Activated T-cell treated with anti-CD3 and anti-CD28 coated beads for 24 hours (primary cell): ENCODE measurements at regions not wholly inside any gene's neighbourhood (a gene's known extent, or its start where the extent isn't known, plus 50 kb on each side); places are given as distances from the start of the nearest gene placed in this dataset.
"Not testable (repeated sequence)": the region's sequence is repeated elsewhere in the genome, so short reads cannot be mapped to it uniquely, and the experiment has no call there.

ENCODE experiments used
- DNase-seq: peaks from one replicate; pipeline ENCODE4 v3.0.0-alpha.2; 2020; ENCODE audit warnings: low read depth

- not testable (repeated sequence) for DNase-seq
Observed at GRCh38 chr7:16266470-16266869, 154.9 kb downstream of the CRPPA start.

DNA sequence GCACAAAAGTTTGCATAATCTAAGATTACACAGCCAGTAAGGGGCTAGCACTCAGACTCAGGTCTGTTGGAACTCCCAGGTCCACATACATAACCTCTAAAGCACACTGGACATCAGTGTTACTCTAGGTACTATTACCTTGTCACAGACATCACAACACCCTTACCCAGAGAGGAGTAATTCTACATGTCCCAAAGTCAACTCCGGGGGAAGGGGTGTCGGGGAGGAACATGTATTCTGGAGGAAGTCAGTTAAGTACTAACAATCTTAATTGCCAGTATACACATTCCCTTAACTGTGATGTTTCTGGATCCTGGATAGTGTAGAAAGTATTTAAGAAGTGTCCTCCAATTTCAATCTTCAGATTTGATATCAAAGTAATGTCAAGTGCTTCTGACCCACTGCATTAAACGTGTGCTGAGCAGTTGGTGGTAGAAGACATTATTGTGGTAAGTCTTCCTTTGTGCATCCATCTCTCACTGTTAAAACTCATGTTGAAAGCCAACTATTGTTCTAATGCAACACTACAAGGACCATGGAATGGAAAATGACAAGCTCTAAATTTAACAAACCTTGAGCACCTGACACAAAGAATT is 155.4 kb downstream of the CRPPA start:
- no peak for DNase-seq

GRCh38 chr7:16264823-16265804 is 156.2 kb downstream of the CRPPA start:
- DNase-seq: no peak

GRCh38 chr7:16264036-16264819 is 157.1 kb downstream of the CRPPA start:
- DNase-seq: no peak

- not testable (repeated sequence) for DNase-seq
Observed at GRCh38 chr7:16263377-16263776, 158.0 kb downstream of the CRPPA start.

DNA sequence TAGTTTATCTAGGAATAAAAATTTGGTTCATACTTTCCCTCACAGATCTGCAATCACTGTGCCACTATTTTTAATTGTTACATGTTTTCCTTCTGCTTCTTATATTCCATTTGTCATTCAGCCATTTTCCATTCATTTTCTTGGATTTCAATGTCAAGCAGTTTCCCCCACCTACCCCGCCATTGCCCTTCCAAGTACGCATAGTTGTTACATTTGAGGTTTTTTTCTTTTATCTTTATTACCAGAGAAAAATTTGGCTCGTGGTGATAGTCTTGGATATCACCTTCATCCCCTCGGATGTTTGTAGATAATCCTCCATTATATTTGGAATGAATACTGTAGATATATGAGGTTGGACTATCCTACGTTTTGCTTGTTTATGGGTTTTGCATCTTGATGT is 159.7 kb downstream of the CRPPA start:
- no peak for DNase-seq

- no peak for DNase-seq
Observed at GRCh38 chr7:16261100-16261499, 160.2 kb downstream of the CRPPA start.

- DNase-seq: no peak
Observed at GRCh38 chr7:16260236-16260728, 161.1 kb downstream of the CRPPA start.

GRCh38 chr7:16256419-16256818 is 164.9 kb downstream of the CRPPA start:
- not testable (repeated sequence) for DNase-seq

DNA sequence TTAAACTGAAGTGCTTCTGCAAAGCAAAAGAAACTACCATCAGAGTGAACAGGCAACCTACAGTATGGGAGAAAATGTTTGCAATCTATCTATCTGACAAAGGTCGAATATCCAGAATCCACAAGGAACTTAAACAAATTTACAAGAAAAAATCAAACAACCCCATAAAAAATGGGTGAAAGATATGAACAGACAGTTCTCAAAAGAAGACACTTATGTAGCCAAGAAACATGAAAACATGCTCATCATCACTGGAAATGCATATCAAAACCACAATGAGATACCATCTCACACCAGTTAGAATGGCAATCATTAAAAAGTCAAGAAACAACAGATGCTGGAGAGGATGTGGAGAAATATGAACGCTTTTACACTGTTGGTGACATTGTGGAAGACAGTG is 165.4 kb downstream of the CRPPA start:
- DNase-seq: not testable (repeated sequence)

GRCh38 chr7:16250655-16251054 is 170.7 kb downstream of the CRPPA start:
- DNase-seq: not testable (repeated sequence)

DNA sequence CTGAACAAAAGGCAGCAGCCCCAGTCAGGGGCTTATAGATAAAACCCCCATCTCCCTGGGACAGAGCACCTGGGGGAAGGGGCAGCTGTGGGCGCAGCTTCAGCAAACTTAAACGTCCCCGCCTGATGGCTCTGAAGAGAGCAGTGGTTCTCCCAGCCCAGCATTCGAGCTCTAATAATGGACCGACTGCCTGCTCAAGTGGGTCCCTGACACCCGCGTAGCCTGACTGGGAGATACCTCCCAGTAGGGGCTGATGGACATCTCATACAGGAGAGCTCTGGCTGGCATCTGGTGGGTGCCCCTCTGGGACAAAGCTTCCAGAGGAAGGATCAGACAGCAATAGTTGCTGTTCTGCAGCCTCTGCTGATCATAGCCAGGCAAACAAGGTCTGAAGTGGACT is 172.1 kb downstream of the CRPPA start:
- DNase-seq: not testable (repeated sequence)

GRCh38 chr7:16248556-16248955 is 172.8 kb downstream of the CRPPA start:
- not testable (repeated sequence) for DNase-seq

DNA sequence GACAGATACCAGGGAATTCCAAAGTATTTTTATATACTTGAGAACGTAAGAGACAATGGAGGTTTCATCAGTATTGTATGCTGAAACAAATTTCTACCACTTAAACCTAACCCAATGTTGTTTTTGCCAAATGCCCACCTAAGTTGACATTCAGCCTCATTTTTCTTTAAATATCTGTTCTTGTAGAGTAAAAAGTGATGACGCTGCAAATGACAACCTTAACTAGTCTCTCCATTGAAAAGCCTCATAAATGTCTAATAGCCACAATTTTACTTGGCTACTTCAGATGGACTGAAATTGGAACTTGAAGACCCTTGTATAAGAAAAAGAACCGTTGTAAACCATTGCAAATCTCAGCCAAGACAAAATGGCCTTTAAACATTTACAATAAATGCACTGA is 176.9 kb downstream of the CRPPA start:
- DNase-seq: no peak

DNA sequence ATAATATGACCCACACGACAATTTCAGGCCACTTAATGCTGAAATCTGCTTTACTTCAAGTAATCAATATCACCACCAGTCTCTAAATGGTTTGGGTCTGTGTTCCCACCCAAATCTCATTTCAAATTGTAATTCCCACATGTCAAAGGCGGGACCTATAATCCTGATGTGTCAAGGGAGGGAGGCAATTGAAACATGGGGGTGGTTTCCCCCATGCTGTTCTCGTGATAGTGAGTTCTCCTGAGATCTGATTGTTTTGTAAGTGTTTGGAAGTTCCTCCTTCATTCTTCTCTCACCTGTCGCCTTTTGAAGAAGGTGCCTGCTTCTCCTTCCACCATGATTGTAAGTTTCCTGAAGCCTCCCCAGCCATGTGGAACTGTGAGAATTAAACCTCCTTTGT is 178.4 kb downstream of the CRPPA start:
- DNase-seq: no peak

DNA sequence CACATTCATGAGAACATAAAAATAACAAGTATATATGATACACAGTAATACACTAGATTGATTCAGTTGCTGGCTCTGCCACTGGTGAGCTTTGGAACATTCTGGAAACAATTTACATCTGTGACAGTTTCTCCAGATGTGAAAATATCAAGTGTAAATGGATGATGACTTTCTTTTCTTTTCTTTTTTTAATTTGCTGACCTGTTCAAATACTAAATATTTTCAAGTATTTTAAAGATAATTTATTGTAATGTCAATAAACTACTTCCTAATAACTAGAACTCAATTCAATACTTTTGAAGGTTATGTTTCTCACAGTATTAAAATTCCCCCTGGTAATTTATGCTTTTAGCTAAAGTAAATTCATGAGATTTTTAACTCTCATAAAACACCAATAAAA is 180.3 kb downstream of the CRPPA start:
- DNase-seq: no peak

- DNase-seq: no peak
Observed at GRCh38 chr7:16236381-16236780, 185.0 kb downstream of the CRPPA start.

DNA sequence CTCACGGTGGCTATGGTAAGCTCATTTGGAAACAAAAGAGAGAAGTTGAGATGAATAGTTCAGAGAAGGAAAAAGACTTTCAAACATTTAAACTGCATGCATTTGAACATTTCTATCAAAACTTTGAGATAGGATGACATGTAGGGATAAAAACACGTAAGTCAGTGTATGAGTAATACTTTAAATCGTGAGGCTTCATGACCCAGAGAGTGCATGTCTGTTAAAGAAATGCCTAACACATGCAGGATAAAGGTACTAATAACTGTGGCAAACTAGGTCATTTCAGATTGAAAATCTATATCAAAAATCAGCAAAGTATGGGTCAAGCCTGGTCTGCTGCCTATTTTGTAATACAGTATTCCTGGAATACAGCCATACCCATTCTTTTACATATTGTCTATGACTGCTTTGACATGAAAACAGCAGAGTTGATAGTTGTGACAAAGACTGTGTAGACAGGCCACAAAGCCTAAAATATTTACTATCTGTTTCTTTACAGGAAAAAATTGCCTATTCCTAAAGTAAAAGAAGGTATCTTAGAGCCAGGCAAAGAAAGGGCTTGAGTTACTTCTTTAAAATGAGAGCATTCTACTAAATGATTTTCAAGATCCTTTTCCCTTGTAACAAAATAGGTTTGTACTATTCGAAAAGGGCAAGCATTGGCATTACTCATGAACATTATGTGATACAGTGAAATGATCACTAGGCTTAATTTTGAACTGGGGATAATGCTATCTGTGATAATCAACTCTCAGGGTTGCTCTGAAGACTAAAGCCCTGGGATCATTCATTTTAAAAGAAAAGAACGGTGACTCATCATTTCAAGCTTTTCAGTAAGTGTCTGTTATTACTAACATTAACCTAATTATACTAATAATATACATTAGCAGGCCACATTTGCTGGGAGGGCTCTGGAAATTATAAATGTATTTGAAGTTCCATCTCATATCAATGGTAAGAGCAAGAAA is 185.9 kb downstream of the CRPPA start:
- DNase-seq: no peak

- no peak for DNase-seq
Observed at GRCh38 chr7:16234493-16235146, 186.7 kb downstream of the CRPPA start.

GRCh38 chr7:16233517-16233916 is 187.8 kb downstream of the CRPPA start:
- DNase-seq: no peak

DNA sequence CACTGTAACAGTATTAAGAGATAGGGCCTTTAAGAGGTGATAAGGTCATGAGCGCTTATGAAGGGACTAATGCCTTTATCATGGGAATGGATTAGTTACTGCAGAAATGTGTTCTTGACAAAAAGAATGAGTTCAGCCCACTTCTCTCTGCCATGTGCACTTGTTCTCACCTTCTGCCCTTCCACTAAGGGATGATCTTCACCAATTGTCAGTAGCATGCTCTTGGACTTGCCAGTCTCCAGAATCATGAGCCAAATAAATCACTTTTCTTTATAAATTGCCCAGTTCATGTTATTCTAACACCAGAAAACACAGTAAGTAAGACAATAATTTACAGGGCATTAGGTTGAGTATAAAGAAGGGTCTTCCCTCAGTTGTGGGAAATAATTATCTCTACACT is 189.1 kb downstream of the CRPPA start:
- DNase-seq: no peak
